ENCODE measurements at regions not wholly inside any gene's neighbourhood (a gene's known extent, or its start where the extent isn't known, plus 50 kb on each side); places are given as distances from the start of the nearest gene placed in this dataset.

DNA sequence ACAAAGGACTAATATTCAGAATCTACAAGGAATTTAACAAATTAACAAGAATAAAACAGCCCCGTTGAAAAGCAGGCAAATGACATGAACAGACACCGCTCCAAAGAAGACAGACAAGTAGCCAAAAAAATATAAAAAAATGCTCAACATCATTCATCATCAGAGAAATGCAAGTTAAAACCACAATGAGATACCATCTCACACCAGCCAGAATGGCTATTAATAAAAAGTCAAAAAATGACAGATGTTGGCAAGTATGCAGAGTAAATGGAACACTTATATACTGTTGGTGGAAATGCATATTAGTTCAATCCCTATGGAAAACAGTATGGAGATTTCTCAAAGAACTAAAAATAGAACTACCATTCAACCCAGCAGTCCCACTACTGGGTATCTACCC is 302.7 kb upstream of the RGMB start:
- Mint-ChIP-seq H3K4me3 (ENCODE audit: unreplicated experiment) (no peak overlapping the region), H3K9me3 (ENCODE audit: unreplicated experiment) (no peaks in the 10 kb centered on the region), H3K27me3 (ENCODE audit: insufficient read depth, unreplicated experiment) (no peaks in the 10 kb centered on the region), H3K4me1 (ENCODE audit: insufficient read depth, unreplicated experiment) (peaks cover 14% of the 10 kb centered on the region), H3K36me3 (ENCODE audit: insufficient read depth, unreplicated experiment) (no peaks in the 10 kb centered on the region), H3K27ac (ENCODE audit: low read depth, unreplicated experiment) (no peak overlapping the region)
- intact Hi-C loops (cut with micrococcal nuclease) = no loop called here
- ChIA-PET POLR2A (interaction anchor here (0.7 kb wide), 1 partner anchor 468 kb away, joined by 3 read pairs; no protein-coding TSS in a partner anchor), CTCF (no interaction called here)
- no peak for DNase-seq (ENCODE audit: unreplicated experiment)
- no TSS peak for BruUV-seq (replicated peaks)
- TF ChIP-seq, protein P1, sequence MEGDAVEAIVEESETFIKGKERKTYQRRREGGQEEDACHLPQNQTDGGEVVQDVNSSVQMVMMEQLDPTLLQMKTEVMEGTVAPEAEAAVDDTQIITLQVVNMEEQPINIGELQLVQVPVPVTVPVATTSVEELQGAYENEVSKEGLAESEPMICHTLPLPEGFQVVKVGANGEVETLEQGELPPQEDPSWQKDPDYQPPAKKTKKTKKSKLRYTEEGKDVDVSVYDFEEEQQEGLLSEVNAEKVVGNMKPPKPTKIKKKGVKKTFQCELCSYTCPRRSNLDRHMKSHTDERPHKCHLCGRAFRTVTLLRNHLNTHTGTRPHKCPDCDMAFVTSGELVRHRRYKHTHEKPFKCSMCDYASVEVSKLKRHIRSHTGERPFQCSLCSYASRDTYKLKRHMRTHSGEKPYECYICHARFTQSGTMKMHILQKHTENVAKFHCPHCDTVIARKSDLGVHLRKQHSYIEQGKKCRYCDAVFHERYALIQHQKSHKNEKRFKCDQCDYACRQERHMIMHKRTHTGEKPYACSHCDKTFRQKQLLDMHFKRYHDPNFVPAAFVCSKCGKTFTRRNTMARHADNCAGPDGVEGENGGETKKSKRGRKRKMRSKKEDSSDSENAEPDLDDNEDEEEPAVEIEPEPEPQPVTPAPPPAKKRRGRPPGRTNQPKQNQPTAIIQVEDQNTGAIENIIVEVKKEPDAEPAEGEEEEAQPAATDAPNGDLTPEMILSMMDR (IDR thresholded peaks at IDR 0.05; ENCODE audit: unreplicated experiment) = no peak

DNA sequence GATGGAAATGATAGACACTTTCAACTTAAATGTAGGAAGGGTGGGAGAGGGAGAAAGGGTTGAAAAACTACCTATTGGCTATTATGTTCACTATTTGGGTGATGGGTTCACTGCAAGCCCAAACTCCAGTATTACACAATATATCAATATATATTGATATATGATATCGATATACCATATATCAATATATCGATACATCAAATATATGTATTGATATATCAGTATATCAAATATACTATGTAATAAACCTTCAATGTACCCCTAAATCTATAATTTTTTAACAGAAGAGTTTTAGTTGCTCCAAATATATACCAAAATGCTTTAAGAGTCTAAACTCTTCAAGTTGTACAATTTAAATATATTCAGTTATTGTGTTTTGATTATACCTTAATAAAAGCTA is 302.0 kb upstream of the RGMB start:
- CTCF ChIA-PET = no interaction called here
- intact Hi-C loops (cut with micrococcal nuclease) = no loop called here

DNA sequence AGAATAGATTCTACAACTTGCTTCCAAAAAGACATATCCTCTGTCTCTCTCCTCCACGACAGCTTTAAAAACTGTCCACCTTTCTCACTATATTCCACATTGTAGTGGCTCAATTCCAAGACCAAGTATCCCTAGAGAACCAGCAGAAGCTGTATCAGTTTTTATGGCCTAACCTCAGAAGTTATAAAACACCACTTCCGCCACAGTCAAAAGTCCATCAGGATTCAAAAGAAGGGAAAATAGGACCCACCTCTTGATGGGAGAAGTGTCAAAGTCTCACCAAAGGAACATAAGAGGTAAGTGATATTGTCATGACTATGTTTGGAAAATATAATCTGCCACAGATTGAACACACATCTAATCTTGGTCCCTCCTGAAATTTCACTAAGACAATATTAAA is 299.2 kb upstream of the RGMB start:
- H3K4me1 Mint-ChIP-seq (ENCODE audit: insufficient read depth, unreplicated experiment) = no peaks in the 10 kb centered on the region
- POLR2A ChIA-PET = no interaction called here
- intact Hi-C loops (cut with micrococcal nuclease) = no loop called here
- no peaks in the 10 kb centered on the region for H3K27me3 Mint-ChIP-seq (ENCODE audit: insufficient read depth, unreplicated experiment)
- no peaks in the 10 kb centered on the region for H3K9me3 Mint-ChIP-seq (ENCODE audit: unreplicated experiment)
- DNase-seq (ENCODE audit: unreplicated experiment) = no peak
- H3K36me3 Mint-ChIP-seq (ENCODE audit: insufficient read depth, unreplicated experiment) = no peaks in the 10 kb centered on the region
- TF ChIP-seq, protein P1 (IDR thresholded peaks at IDR 0.05; ENCODE audit: unreplicated experiment) = no peak
- CTCF ChIA-PET = no interaction called here
- no peak overlapping the region for H3K4me3 Mint-ChIP-seq (ENCODE audit: unreplicated experiment)
- no peak overlapping the region for H3K27ac Mint-ChIP-seq (ENCODE audit: low read depth, unreplicated experiment)
- BruUV-seq (replicated peaks) = no TSS peak

More for the DNA sequence above, 302.0 kb upstream of the RGMB start:
- Mint-ChIP-seq H3K27me3 (ENCODE audit: insufficient read depth, unreplicated experiment) (no peaks in the 10 kb centered on the region), H3K27ac (ENCODE audit: low read depth, unreplicated experiment) (no peak overlapping the region), H3K4me3 (ENCODE audit: unreplicated experiment) (no peak overlapping the region), H3K4me1 (ENCODE audit: insufficient read depth, unreplicated experiment) (peaks cover 14% of the 10 kb centered on the region), H3K36me3 (ENCODE audit: insufficient read depth, unreplicated experiment) (no peaks in the 10 kb centered on the region), H3K9me3 (ENCODE audit: unreplicated experiment) (no peaks in the 10 kb centered on the region)
- POLR2A ChIA-PET = interaction anchor here (0.6 to 0.7 kb wide), 2 partner anchors 38 to 467 kb away, joined by 3 read pairs; no protein-coding TSS in a partner anchor
- no peak for DNase-seq (ENCODE audit: unreplicated experiment)
- no TSS peak for BruUV-seq (replicated peaks)
- TF ChIP-seq, protein P1 (IDR thresholded peaks at IDR 0.05; ENCODE audit: unreplicated experiment) = no peak

DNA sequence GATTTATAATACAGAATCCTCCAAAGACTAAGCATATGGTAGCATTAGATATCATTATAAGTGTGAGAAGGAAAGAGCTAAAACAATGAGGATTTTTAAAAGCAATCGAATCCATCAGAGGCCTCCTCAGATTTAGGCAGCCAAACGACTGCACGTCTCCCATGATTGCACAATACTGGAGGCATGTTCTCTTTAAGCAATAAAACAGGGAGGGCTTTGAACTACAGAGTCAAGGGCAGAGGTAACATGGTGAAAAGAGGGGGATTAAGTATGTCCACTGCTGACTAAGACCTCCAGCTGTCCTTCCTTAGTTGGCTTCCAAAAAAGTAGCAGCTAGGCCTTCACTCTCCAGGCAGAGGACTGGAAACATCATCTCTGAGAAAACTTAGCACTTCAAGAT is 298.7 kb upstream of the RGMB start:
- POLR2A ChIA-PET = no interaction called here
- intact Hi-C loops (cut with micrococcal nuclease) = no loop called here
- Mint-ChIP-seq H3K27me3 (ENCODE audit: insufficient read depth, unreplicated experiment) (no peaks in the 10 kb centered on the region), H3K27ac (ENCODE audit: low read depth, unreplicated experiment) (no peak overlapping the region), H3K9me3 (ENCODE audit: unreplicated experiment) (no peaks in the 10 kb centered on the region), H3K36me3 (ENCODE audit: insufficient read depth, unreplicated experiment) (no peaks in the 10 kb centered on the region), H3K4me1 (ENCODE audit: insufficient read depth, unreplicated experiment) (no peaks in the 10 kb centered on the region), H3K4me3 (ENCODE audit: unreplicated experiment) (no peak overlapping the region)
- no TSS peak for BruUV-seq (replicated peaks)
- DNase-seq (ENCODE audit: unreplicated experiment) = no peak
- CTCF ChIA-PET = interaction anchor here (1.1 kb wide), 1 partner anchor 294 kb away, joined by 3 read pairs; no protein-coding TSS in a partner anchor
- TF ChIP-seq, protein P1 (IDR thresholded peaks at IDR 0.05; ENCODE audit: unreplicated experiment) = no peak
